ENCODE measurements at regions not wholly inside any gene's neighbourhood (a gene's known extent, or its start where the extent isn't known, plus 50 kb on each side); places are given as distances from the start of the nearest gene placed in this dataset.

DNA sequence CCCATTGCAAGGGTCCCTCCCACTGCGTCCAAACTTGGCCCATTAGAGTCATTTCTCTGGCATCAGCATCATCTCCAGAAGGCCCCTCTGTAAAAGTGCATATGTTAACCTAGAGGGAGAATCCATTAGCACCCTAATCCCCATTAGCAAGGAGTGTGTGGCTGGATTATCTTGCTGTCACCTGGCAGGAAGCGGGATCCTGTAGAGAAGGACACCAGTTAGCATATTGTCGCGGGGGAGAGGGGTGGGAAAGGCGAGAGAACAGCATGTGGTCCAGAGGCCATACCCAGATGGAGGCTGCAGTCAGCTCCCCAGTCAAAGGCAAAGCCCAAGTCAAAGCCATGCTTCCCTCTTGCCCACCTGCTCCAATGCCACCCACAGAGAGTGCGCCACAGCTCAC lies 64.0 kb downstream of the OLIG1 start:
- TF ChIP-seq CTCF (IDR thresholded peaks at IDR 0.05 in 2 of 3, conservative IDR thresholded peaks at IDR 0.05 in 1 of 3; ENCODE audit: borderline replicate concordance in 1 of 3, insufficient read depth in 1 of 3, low read depth in 2 of 3, low read length in 2 of 3): no peak
- TF ChIP-seq EGR1 (IDR thresholded peaks at IDR 0.05; ENCODE audit: low read depth): no peak
- no peak for TF ChIP-seq POLR2A (IDR thresholded peaks at IDR 0.05; ENCODE audit: borderline replicate concordance, extremely low read depth, insufficient read depth, insufficient read length)
- TF ChIP-seq, protein P1, sequence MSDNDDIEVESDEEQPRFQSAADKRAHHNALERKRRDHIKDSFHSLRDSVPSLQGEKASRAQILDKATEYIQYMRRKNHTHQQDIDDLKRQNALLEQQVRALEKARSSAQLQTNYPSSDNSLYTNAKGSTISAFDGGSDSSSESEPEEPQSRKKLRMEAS (IDR thresholded peaks at IDR 0.05): no peak
- no peak for TF ChIP-seq EZH2phosphoT487 (IDR thresholded peaks at IDR 0.05; ENCODE audit: borderline replicate concordance)
- TF ChIP-seq, protein P2, sequence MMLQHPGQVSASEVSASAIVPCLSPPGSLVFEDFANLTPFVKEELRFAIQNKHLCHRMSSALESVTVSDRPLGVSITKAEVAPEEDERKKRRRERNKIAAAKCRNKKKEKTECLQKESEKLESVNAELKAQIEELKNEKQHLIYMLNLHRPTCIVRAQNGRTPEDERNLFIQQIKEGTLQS (IDR thresholded peaks at IDR 0.05): no peak
- no peak for TF ChIP-seq SP1 (IDR thresholded peaks at IDR 0.05; ENCODE audit: low read depth)
- no peak for TF ChIP-seq CBX3 (IDR thresholded peaks at IDR 0.05; ENCODE audit: low read depth)
- no peak for TF ChIP-seq FOSL1 (IDR thresholded peaks at IDR 0.05; ENCODE audit: low read depth)
- H3K9me2 ChIP-seq (ENCODE audit: insufficient read depth): no peaks in the 10 kb centered on the region
- POLR2A ChIA-PET: no interaction called here
- H2AFZ ChIP-seq (ENCODE audit: low read depth, low read length, poor library complexity, severe bottlenecking): no peak overlapping the region
- DNase-seq (ENCODE audit: low read depth, low spot score): no peak
- ATAC-seq: no peak
- CTCF ChIA-PET: no interaction called here
- H3K4me2 ChIP-seq (ENCODE audit: low read length): no peak overlapping the region
- H4K20me1 ChIP-seq (ENCODE audit: insufficient read depth): no peaks in the 10 kb centered on the region
- H3K79me2 ChIP-seq (ENCODE audit: insufficient read depth, low read length): no peaks in the 10 kb centered on the region
- H3K27me3 ChIP-seq (ENCODE audit: insufficient read depth, low read length): peaks cover 8% of the 10 kb centered on the region; the same call in 1 of the 2 replicates
- no peak overlapping the region for H3K27ac ChIP-seq (ENCODE audit: low read depth, low read length)
- no peaks in the 10 kb centered on the region for H3K9me3 ChIP-seq (ENCODE audit: control insufficient read depth in 1 of 2, insufficient read depth in 1 of 2, low read depth in 1 of 2, low read length in 2 of 2)
- no TSS peak for BruUV-seq (replicated peaks)
- H3K4me3 ChIP-seq (replicated peaks in 1 of 2; ENCODE audit: low read depth in 1 of 2, low read length in 2 of 2): no peak overlapping the region
- intact Hi-C loops (cut with micrococcal nuclease): loop anchor here (5.0 kb wide), 1 partner anchor 63 kb away; no protein-coding TSS in a partner anchor
- no peaks in the 10 kb centered on the region for H3K36me3 ChIP-seq (ENCODE audit: control insufficient read depth in 1 of 2, insufficient read depth in 2 of 2, low read length in 2 of 2)
- RAD21 ChIA-PET (ENCODE audit: low non-redundant PET in 1 of 2, low total read pairs in 2 of 2, uncharacterized antibody in 2 of 2, unreplicated experiment in 2 of 2): no interaction called here
- no peaks in the 10 kb centered on the region for H3K4me1 ChIP-seq (ENCODE audit: control insufficient read depth in 1 of 2, insufficient read depth in 2 of 2, low read length in 2 of 2)
- H3K9ac ChIP-seq (ENCODE audit: low read length): no peak overlapping the region

DNA sequence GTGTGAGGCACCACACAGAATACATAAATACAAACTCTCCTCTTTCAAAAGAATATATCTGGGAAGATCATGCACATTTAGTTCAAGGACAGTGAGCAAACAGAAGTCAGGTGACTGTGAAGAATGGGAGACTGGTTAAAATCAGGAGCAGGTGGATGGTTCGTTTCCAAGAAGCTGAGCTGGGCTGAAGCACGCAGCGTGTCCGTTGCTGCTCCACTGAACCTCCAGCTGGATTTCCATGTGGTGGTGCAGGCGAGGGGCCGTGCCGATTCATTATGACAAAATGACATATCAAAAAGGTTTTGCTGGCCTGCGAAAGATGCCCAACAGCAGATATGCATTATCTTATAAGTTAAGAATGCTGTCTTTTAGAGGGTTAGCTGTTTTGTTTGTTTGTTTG lies 66.0 kb downstream of the OLIG1 start:
- no peak overlapping the region for H3K9ac ChIP-seq (ENCODE audit: low read length)
- no peaks in the 10 kb centered on the region for H4K20me1 ChIP-seq (ENCODE audit: insufficient read depth)
- no TSS peak for BruUV-seq (replicated peaks)
- ChIA-PET CTCF (interaction anchor here (1.1 kb wide), 1 partner anchor 9 kb away, joined by 4 read pairs; no protein-coding TSS in a partner anchor), RAD21 (ENCODE audit: low non-redundant PET in 1 of 2, low total read pairs in 2 of 2, uncharacterized antibody in 2 of 2, unreplicated experiment in 2 of 2) (no interaction called here), POLR2A (no interaction called here)
- no peaks in the 10 kb centered on the region for H3K4me1 ChIP-seq (ENCODE audit: control insufficient read depth in 1 of 2, insufficient read depth in 2 of 2, low read length in 2 of 2)
- H3K27ac ChIP-seq (ENCODE audit: low read depth, low read length): no peak overlapping the region
- no peak for ATAC-seq
- H3K4me3 ChIP-seq (replicated peaks in 1 of 2; ENCODE audit: low read depth in 1 of 2, low read length in 2 of 2): no peak overlapping the region
- no peaks in the 10 kb centered on the region for H3K9me3 ChIP-seq (ENCODE audit: control insufficient read depth in 1 of 2, insufficient read depth in 1 of 2, low read depth in 1 of 2, low read length in 2 of 2)
- intact Hi-C loops (cut with micrococcal nuclease): no loop called here
- peaks cover 8% of the 10 kb centered on the region; the same call in 1 of the 2 replicates for H3K27me3 ChIP-seq (ENCODE audit: insufficient read depth, low read length)
- H2AFZ ChIP-seq (ENCODE audit: low read depth, low read length, poor library complexity, severe bottlenecking): no peak overlapping the region
- H3K79me2 ChIP-seq (ENCODE audit: insufficient read depth, low read length): no peaks in the 10 kb centered on the region
- no peaks in the 10 kb centered on the region for H3K36me3 ChIP-seq (ENCODE audit: control insufficient read depth in 1 of 2, insufficient read depth in 2 of 2, low read length in 2 of 2)
- H3K4me2 ChIP-seq (ENCODE audit: low read length): no peak overlapping the region
- H3K9me2 ChIP-seq (ENCODE audit: insufficient read depth): no peaks in the 10 kb centered on the region
- no peak for DNase-seq (ENCODE audit: low read depth, low spot score)
- TF ChIP-seq ELF1 (IDR thresholded peaks at IDR 0.05; ENCODE audit: borderline replicate concordance, low read depth) (no peak), ZFX (IDR thresholded peaks at IDR 0.05) (no peak), RAD21 (IDR thresholded peaks at IDR 0.05; ENCODE audit: low read depth) (no peak), ZNF274 (IDR thresholded peaks at IDR 0.05; ENCODE audit: low read depth, low read length) (no peak), EZH2 (IDR thresholded peaks at IDR 0.05) (no peak), EZH2phosphoT487 (IDR thresholded peaks at IDR 0.05; ENCODE audit: borderline replicate concordance) (no peak), REST (IDR thresholded peaks at IDR 0.05; ENCODE audit: low read depth) (no peak), SP1 (IDR thresholded peaks at IDR 0.05; ENCODE audit: low read depth) (no peak), SIN3A (IDR thresholded peaks at IDR 0.05; ENCODE audit: low read depth) (no peak)
